NCI-H748 (cell line): ENCODE measurements at regions not wholly inside any gene's neighbourhood (a gene's known extent, or its start where the extent isn't known, plus 50 kb on each side); places are given as distances from the start of the nearest gene placed in this dataset.

Experiments
- DNase-seq: peaks from one replicate; lab custom pipeline; 2025; ENCODE audit not compliant: unreplicated experiment; lab: John Stamatoyannopoulos, UW

DNA sequence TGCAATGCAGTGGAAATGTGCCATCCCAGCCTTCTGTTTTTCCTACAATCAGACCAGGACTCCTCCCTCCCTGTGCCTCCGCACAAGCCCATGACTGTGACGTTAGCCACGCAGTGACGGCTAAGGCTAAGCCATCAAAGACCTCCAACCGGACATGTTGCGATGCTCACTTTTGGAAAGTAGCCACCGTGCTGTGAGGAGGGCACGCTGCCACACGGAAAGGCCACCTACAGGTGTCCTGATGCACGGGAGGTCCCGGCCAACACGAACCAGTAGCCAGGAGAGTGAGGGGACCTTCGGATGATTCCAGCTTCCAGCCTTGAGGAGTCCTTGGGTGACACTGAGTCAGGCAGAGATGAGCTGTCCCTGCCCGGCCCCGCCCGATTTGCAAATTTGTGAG, 53.9 kb downstream of the FOXL1 start:
- no peak for DNase-seq

DNA sequence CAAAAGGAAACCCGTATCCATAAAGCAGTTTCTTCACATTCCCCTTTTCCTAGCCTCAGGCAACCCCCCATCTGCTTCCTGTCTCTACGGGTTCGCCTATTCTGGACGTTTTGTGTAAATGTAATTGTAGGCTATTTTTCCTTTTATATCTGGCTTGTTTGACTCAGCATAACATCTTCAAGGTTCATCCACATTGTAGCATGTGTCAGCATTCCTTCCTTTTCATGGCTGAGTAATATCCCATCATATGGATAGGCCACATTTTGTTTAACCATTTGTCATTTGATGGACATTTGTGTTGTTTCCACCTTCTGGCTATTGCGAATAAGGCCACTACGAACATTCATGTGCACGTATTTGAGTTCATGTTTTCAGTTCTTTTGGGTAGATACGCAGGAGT, 54.6 kb downstream of the FOXL1 start:
- DNase-seq: no peak

DNA sequence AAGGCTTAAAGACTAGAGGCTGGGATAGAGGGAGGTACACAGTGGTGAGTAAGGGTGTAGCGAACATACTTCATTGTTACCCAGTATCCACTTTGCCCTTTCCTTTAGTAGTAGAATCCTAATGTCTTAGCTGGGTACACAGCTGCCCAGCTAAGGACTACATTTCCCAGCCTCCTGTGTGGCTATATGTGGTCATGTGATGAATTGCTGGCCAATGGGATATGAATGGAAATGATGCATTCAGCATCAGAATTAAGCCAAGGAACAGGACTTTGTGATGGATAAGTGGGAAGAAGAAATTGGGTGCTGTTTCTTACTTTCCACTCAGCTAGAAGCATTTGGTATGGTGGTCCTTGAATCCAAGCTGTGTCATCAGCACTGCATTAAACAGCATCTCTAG, 55.9 kb downstream of the FOXL1 start:
- DNase-seq: no peak

DNA sequence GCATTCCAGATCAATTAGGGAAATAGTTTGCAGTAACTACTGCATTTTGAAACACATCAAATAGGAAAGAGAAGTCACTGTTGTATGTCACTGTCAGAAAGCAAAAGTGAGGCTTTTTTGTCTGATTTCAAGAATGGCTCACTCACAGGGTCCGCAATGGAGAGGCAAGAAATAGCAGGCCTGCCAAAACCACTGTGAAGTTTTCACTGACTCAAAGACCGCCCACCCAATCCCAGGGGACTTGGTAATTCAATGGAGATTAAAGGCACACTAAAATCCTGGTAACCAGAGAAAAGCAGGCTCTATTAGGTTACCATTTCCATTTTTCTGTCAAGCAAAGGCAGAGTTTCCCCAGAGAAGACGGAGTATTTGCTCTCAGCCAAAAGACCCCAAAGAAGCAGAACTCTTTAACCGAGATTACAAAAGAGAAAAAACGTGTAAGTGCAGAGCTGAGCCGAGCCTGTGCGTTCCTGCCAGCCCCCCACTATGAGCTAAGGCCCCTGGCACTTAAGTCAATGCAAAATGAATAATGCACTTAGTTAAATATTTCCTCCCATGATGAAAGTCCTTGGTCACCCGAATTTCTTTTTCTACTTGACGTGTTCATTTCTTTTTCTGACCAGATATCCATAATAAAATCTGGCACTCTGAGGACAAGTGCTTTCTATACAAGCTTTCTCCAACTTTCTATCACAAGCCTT, 57.0 kb downstream of the FOXL1 start:
- DNase-seq: no peak

DNA sequence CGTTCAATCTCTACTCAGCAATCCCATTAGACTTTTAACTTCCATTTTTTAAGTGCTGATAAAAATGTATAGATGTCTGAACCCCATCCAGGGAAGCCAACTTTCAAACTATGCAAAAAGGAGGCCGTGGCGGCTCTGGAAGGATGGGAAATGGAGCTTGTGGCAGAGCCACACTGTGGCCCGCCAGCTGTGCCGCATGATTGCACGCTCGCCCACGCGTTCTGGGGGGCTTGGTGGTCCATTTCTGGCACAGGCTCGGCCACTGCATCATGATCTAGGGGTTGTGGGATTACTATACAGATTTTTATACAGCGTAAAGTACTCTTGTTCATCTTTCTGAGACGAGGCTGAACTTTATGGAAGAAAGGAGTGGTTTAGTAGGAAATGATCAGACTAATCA, 57.6 kb downstream of the FOXL1 start:
- DNase-seq: no peak

DNA sequence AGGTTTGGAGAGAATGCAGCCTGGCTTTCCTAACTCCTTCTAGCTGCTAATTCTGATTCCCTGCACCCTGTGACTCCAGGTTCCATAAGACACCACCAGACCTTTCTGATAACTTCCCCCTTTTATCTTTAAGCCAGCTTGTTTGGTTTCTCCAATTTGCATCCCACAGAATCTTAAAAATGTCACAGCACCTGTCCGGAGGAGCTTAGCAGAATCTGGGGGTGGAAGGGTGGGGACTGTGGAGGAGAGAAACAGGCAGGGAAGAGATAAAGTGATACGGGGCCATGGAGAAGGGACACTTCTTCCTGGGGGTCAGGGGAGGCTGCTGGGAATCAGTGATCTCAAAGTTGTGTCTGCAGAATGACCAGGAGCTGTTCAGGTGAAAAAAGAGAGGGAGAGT, 59.4 kb downstream of the FOXL1 start:
- no peak for DNase-seq

DNA sequence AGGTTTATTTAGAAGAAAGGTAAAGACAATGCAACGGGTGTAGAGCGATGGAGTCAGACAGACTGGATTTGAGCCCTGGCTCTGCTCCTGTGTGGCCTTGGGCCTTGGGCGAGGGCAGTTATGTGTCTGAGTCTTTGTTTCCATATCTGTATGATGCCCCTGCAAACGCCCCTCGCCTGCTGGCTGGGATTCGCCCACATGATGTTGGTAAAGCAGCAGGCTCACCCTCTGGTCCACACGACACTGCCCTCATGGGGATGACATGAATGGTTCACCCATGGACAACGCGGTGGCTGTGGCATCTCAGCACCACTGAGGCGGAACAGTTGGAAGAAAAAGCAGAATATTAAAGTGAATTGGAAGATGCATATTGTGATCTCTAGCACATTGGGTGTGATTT, 60.3 kb downstream of the FOXL1 start:
- DNase-seq: no peak

DNA sequence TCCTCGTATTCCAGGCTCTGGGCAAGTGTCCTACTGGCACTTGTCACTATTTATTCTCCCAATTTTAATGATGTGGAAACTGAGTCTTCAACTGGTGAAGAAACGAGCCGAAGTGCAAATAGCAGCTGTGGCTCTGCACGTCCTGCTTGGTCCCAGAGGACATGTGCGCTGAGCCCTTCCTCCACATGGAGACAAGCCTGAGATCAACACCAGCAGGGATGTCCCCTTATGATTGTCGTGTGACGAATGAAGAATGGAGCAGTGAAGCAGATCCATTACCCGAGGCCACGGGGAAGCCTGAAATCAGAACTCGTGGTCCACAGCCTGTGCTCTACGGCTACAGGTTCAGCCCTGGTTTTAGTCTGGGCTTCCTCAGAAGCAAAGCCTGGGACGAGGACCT, 61.0 kb downstream of the FOXL1 start:
- no peak for DNase-seq

DNA sequence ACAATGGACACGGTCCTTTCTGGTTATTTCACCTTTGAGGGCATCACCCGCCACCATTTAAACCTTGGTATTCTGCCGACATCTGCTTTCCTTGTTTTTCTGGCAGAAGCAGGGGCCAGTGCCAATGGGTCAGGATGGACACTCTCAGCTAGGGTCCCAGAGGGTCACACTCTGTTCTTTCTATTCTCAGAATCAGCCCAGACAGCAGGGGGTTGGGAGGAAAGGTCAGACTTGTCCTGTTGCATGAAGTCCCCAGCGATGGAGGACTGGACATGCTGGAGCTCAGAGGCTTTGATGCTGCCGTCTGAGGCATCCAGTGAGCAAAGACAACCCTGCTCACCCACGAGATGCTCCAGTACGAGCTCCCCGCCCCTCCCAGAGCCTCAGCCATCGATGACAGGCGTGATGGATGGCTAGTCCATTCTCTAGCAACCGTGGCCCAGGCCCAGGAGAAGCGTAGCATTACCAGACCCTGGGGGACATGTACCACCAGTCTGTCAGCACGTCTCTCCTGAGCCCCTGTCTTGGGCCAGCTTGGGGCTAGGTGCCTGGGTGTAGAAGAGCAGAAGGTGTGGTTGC, 62.0 kb downstream of the FOXL1 start:
- DNase-seq: no peak

DNA sequence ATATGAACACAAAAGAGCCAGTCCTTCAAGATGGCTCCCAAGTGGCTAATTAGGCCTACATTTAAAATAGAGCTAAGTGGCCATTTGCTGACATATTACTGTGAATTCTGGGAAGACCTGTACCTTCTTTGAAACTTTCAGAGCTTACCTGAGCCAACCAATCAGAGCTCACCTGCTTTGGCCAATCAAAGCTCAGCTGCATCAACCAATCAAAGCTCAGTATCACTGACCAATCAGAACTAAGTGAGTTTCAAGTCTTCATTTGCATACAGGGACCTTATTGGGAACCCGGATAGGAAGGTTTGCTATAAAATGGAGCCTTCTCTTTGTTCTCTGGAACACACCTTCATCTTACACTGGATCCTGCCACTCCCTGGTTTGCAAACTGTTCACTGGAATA, 63.7 kb downstream of the FOXL1 start:
- DNase-seq: no peak

DNA sequence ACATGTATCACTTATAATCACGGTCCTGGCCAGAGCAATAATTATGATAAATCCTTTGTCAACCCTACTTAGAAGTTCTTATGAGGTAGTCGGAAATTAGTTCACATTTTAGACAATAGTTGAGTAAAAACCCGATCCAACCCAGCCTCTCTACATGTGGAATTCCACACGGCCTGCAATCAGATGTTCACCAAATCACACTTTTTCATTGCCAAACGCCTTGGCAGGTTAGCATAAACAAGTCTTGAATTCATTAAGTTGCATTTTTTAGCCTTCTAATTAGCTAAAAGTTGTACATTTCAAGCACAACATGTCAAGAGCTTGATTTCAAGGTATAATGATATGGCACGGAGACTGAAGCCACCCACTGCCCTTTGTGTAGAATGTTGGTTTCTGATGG, 65.3 kb downstream of the FOXL1 start:
- no peak for DNase-seq

DNA sequence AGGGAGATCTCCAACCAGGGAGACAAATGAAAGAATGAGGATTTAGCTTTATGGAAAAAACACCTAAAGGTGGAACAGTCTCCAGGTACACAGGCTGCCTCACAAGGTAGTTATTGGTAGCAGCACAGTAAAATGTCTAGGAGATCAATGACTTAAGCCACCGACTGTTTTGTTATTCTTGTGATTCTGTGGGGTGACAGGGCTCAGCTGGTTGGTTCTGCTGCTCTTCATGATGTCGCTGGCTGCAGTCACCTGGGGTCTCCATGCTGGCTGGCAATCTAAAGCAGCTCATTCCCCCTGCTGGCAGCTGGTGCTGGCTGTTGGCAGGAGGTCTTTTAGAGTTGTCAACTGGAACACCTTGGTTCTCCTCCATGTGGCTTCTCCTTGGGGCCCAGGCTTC, 69.2 kb downstream of the FOXL1 start:
- no peak for DNase-seq

DNA sequence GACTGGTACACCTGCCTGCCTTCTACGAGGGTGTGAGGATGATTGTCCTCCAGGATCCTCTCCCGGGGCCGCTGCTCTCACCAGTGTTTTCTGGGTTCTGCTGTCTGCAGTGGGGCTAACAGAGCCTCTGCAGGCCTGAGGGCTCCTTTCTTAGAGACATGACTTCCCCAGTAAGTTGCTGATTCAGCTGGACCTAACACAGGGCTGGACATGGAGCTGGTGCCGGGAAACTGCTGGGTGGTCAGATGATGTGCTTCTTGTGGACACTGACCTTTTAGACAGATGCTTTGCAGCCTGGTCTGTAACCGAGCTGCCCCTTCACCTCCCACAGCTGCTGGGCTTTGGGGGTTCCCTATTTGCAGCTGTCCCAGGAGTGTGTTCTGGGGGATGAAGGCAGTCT, 71.5 kb downstream of the FOXL1 start:
- DNase-seq: no peak

DNA sequence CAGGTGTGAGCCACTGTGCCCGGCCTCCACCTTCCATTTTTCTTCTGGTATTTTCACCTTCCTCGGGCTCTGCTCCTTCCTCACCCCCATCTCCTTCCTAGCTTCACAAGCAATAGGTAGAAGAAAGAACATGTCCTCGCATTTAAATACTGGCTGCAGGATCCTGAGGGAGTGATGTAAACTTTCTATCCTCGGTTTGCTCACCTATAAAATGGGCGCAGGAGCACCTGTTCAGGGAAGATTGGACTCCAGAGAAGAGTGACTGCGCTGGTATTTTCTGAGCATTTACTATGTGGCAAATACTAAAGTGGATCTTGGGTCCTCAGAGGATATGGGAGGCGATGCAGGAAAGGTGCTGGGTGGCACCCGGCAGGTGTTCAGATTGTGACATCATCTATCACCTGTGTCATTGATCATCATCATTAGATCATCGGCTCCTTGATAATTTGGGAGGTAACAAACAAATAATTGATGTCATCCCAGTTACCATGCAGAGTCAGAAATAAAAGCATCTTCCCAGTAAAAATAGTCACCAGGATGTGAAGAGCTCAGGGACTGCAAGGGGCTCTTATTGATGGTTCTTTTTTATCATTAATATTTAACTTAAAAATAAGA, 72.8 kb downstream of the FOXL1 start:
- no peak for DNase-seq

DNA sequence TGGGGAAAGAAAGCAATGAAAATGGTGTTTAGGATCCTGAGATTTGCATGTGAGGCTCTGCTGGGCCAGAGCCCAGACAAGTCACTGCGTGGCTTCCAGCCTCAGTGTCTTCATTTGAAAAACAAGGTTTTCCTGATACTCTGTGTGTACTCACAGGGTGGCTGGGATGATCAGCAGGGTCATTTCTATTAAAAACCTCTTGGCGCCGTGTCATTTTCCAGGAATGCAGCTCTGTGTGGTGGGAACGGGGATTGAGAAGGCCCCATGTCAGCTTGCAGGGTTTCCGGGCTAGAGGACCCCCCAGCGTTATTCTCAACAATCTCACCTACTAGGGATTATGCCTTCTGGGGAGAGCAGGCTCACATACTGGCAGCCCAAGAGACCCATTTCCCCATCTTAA, 73.5 kb downstream of the FOXL1 start:
- DNase-seq: no peak

DNA sequence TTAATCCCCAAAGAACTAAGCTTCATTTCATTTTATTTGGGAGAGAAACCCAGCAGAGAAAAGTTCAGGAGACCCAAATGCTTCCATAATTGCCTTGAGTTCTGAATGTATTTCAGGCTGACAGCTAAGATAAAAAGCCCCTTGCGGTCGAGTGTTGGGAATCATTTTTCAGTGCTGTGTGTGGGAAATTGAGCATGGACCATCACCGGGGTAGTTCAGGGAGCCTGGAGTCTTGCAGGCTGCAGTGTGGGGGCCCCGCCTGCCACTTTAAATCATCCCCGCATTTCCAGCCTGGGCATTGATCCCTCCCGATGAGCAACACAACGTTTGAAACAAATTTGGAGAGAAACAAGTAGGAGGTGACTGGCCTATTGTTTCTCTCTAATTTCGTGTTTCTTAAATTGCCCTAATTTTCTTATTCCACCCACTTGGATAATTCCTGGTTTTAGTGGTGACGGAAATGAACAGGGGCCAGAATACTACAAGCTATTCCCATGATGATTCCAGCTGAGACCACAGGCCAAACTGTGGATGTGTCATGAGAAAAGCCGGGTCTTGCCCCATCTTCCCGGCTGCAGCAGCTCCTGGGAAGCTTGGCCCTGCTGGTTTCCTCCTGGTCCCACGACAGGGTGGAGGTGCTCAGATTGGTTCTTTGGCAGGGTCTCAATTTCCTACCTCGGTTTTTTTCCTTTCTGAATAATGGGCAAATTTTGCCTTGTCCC, 75.1 kb downstream of the FOXL1 start:
- DNase-seq: no peak

DNA sequence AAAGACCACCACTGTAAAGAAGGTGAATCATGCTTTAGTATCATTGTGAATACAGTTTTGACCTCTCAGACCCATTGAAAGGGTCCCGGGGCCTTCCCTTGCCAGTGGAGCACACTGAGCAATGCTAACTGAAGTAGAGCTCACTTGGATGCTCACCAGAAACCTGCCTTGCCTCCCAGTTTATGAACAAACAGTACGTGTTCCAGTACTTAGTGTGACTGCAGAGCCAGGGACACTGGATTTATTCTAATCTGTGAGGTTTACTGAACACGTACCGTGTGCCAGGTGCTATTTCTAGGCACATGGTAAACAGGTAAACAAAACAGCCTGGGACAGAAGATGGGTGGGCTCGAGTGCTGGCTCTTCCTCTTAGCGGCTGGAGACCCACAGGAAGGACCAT, 79.6 kb downstream of the FOXL1 start:
- no peak for DNase-seq

DNA sequence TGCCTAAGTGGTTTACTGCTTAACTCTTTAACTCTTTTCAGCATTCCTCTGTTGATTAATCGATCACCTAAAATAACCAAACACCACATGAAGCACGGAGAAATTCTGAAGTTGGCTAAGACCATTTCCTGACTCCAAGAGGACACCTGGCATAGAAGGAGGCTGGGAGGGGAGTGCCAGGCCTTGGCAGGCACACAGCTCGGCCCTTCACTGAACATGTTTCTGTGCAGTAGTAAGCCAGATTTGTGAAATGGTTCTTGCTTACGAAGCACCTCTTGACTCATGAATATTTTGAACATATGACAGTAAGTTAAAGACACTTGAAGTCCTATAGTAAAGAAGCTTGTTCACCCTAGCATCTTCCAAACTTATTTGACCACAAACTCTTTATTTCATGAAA, 82.3 kb downstream of the FOXL1 start:
- no peak for DNase-seq

DNA sequence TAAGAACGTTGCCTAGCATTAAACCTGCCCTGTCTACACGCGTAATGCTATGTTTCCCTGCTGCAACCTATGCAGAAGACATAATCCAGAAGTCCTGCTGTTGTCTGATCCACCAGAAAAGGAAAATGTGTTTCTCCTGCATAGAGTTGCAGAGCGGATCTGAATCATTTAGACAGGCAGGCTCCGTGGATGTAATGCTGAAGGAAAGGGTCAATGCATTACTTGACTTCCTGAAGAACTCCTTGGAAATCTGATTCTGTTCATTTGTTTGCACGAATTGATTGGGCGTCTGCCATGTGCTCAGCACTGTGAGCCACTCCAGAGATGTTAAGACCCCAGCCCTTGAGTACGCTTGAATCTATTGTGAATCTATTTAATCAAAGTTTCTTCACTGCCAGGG, 83.4 kb downstream of the FOXL1 start:
- DNase-seq: no peak

DNA sequence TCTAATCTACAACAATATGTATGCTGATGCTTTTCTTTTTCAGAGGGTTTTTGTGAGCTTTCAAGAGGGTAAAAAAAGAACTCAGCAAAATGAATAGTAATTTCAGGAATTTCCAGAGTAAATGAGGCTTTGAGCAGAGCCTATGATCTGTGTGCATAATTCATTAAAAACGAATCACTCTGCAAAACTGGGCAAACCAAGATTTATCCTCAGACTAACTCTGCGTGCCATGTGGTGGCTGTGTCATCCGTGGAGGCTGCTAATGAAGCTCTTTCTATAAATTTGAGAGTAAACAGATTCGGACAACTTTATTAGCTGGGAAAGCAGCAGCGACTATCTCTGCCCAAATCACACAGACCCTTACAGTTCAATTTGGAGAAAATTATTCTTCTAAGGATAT, 83.8 kb downstream of the FOXL1 start:
- DNase-seq: no peak

DNA sequence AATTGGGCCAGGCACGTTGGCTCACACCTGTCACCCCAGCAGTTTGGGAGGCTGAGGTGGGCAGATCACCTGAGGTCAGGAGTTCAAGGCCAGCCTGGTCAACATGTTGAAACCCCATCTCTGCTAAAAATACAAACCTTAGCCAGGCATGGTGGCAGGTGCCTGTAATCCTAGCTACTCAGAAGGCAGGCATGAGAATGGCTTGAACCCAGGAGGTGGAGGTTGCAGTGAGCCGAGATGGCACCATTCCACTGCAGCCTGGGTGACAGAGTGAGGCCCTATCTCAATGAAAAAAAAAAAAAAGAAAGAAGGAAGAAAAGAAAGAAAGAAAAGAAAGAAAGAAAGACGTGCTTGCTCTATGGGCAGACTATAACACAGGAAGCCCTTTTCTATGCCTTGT, 84.4 kb downstream of the FOXL1 start:
- no peak for DNase-seq
